K562 (cell line): ENCODE measurements at regions not wholly inside any gene's neighbourhood (a gene's known extent, or its start where the extent isn't known, plus 50 kb on each side); places are given as distances from the start of the nearest gene placed in this dataset.

ENCODE experiments used
- ATAC-seq: fragments of 200-7000 bp; cut with Tn5 transposase; 3 replicates; pipeline ENCODE4 v1.9.1; 2020; ENCODE audit warnings: moderate library complexity
- BruUV-seq: library from RNA; stranded (reverse); fragments of 400-500 nt; replicated peaks from 2 replicates; lab custom pipeline; 2021; lab: Mats Ljungman, UMichigan
- CTCF ChIA-PET: fragments of 300-600 bp; formaldehyde crosslinking; extraction: SDS; loops from one replicate; lab custom pipeline; 2021; ENCODE audit warnings: low intra/inter-chr PET ratio; lab: Yijun Ruan, JAX
- POLR2A ChIA-PET: fragments of 300-600, 350-650 bp; sonication (Branson Sonifier 250); formaldehyde crosslinking; extraction: SDS; loops from one replicate; lab custom pipeline; 2021; ENCODE audit warnings: antibody characterized with exemption, inconsistent platforms; lab: Yijun Ruan, JAX
- DNase-seq, 4 experiments: peaks; one replicate each; pipeline versions ENCODE4 v3.0.0 to v3.0.0-alpha.2; 2011 to 2018; ENCODE audit warnings: low spot score in 3 of 4, mixed read lengths in 3 of 4; ENCODE audit errors: extremely low read depth in 1 of 4
- FAIRE-seq: peaks from 2 replicates; lab custom pipeline; 2011; peaks lifted over from hg19 to GRCh38; lab: Jason Lieb, UNC
- H2AFZ ChIP-seq: 2 replicates; pipeline ENCODE4 v1.6.0; 2011; ENCODE audit warnings: low read depth, low read length, control low read depth, inconsistent platforms
- H3K27ac ChIP-seq: fragments of 200-600 bp; 3 replicates; pipeline ENCODE4 v1.8.0; 2011; ENCODE audit warnings: low read depth, mild to moderate bottlenecking, control low read depth, inconsistent platforms, low read length, moderate library complexity, mixed read lengths; ENCODE audit errors: extremely low read depth
- H3K27me3 ChIP-seq, 2 experiments: fragments of 300-600 bp in 1 of 2; 2 replicates in 1 of 2; 3 replicates in 1 of 2; pipeline versions ENCODE4 v1.6.0 to v1.8.0; 2011; ENCODE audit warnings: inconsistent platforms in 2 of 2, low read length in 2 of 2, mild to moderate bottlenecking in 1 of 2, mixed read lengths in 1 of 2, moderate library complexity in 1 of 2; ENCODE audit not compliant: control insufficient read depth in 2 of 2, insufficient read depth in 2 of 2
- H3K36me3 ChIP-seq: fragments of 300-600 bp; 3 replicates; pipeline ENCODE4 v1.8.0; 2011; ENCODE audit warnings: mild to moderate bottlenecking, low read length, inconsistent platforms; ENCODE audit not compliant: control insufficient read depth, insufficient read depth
- H3K4me1 ChIP-seq, 2 experiments: fragments of 200-600 bp in 1 of 2; replicated peaks in 1 of 2; 2 replicates in 1 of 2; 3 replicates in 1 of 2; pipeline versions ENCODE4 v1.5.1 to v1.8.0; 2011; ENCODE audit warnings: inconsistent platforms in 2 of 2, low read length in 2 of 2, mild to moderate bottlenecking in 1 of 2, mixed read lengths in 1 of 2, moderate library complexity in 1 of 2; ENCODE audit not compliant: control insufficient read depth in 2 of 2, insufficient read depth in 2 of 2
- H3K4me2 ChIP-seq: 2 replicates; pipeline ENCODE4 v1.6.1; 2011; ENCODE audit warnings: low read length, control low read depth, inconsistent platforms, mixed read lengths; ENCODE audit not compliant: insufficient read depth
- H3K4me3 ChIP-seq: fragments of 200-600 bp; sonication (generic), shearing (Covaris generic); 2 replicates; pipeline ENCODE4 v1.5.1; 2016; ENCODE audit warnings: control low read depth, inconsistent platforms
- H3K79me2 ChIP-seq: fragments of 200-600 bp; 3 replicates; pipeline ENCODE4 v1.8.0; 2011; ENCODE audit warnings: low read length, inconsistent platforms; ENCODE audit not compliant: control insufficient read depth, insufficient read depth
- H3K9ac ChIP-seq, 2 experiments: 2 replicates each; pipeline versions ENCODE4 v1.6.0 to v1.6.1; 2011; ENCODE audit warnings: low read depth in 2 of 2, low read length in 2 of 2, control low read depth in 1 of 2, inconsistent platforms in 1 of 2, mild to moderate bottlenecking in 1 of 2, mixed read lengths in 1 of 2; ENCODE audit not compliant: insufficient read depth in 1 of 2
- H3K9me1 ChIP-seq: one replicate; pipeline ENCODE4 v1.6.0; 2011; ENCODE audit warnings: inconsistent platforms, mild to moderate bottlenecking, low read length, moderate library complexity; ENCODE audit not compliant: control insufficient read depth, insufficient read depth
- H3K9me3 ChIP-seq: replicated peaks from 2 replicates; pipeline ENCODE4 v1.5.1; 2011; ENCODE audit warnings: low read depth, low read length, inconsistent platforms; ENCODE audit not compliant: control insufficient read depth, insufficient read depth
- H4K20me1 ChIP-seq: replicated peaks from 2 replicates; pipeline ENCODE4 v1.6.1; 2011; ENCODE audit warnings: low read length, inconsistent platforms, mixed read lengths; ENCODE audit not compliant: control insufficient read depth, insufficient read depth
- ADNP ChIP-seq: fragments of 200-800 bp; sonication (Bioruptor generic); IDR thresholded peaks from 2 replicates; pipeline ENCODE4 v1.6.1; 2016; ENCODE audit warnings: missing genetic modification characterization, missing compliant biosample characterization
- ARID3B ChIP-seq: fragments of 250-450 bp; sonication (Bioruptor Pico); IDR thresholded peaks from 2 replicates; pipeline ENCODE4 v1.4.0; 2020; ENCODE audit warnings: borderline replicate concordance
- GATAD2A ChIP-seq: fragments of 450-650 bp; IDR thresholded peaks from 2 replicates; pipeline ENCODE4 v1.6.1; 2017
- HIVEP1 ChIP-seq: fragments of 250-450 bp; sonication (Bioruptor Pico); IDR thresholded peaks from 2 replicates; pipeline ENCODE4 v1.4.0; 2020; ENCODE audit warnings: mild to moderate bottlenecking
- HMG20A ChIP-seq: fragments of 450-650 bp; formaldehyde crosslinking; conservative IDR thresholded peaks from 2 replicates; pipeline ENCODE4 v1.4.0; 2020; ENCODE audit warnings: mild to moderate bottlenecking, mixed read lengths
- KDM2B ChIP-seq: fragments of 250-450 bp; sonication (Bioruptor Pico); IDR thresholded peaks from 2 replicates; pipeline ENCODE4 v1.8.0; 2021; ENCODE audit warnings: mild to moderate bottlenecking, moderate library complexity
- MCM3 ChIP-seq: fragments of 450-650 bp; IDR thresholded peaks from 2 replicates; pipeline ENCODE4 v1.6.1; 2016
- MXI1 ChIP-seq: IDR thresholded peaks from 2 replicates; pipeline ENCODE4 v1.6.1; 2011; ENCODE audit warnings: low read depth, mild to moderate bottlenecking, improper control_type of control experiment, low read length
- NFATC3 ChIP-seq: fragments of 450-650 bp; IDR thresholded peaks from 2 replicates; pipeline ENCODE4 v1.6.1; 2017; ENCODE audit warnings: mild to moderate bottlenecking
- RCOR1 ChIP-seq, 2 experiments: IDR thresholded peaks; 2 replicates each; pipeline ENCODE4 v1.6.1; 2012; ENCODE audit warnings: low read depth in 2 of 2, low read length in 2 of 2, borderline replicate concordance in 1 of 2, improper control_type of control experiment in 1 of 2
- SMARCE1 ChIP-seq: fragments of 450-650 bp; IDR thresholded peaks from 2 replicates; pipeline ENCODE4 v1.7.1; 2016; ENCODE audit warnings: mild to moderate bottlenecking
- STAT5A ChIP-seq: IDR thresholded peaks from 2 replicates; pipeline ENCODE4 v1.6.1; 2012; ENCODE audit warnings: low read length, inconsistent platforms, borderline replicate concordance
- WHSC1 ChIP-seq: IDR thresholded peaks from one replicate; pipeline ENCODE4 v1.6.1; 2012; ENCODE audit warnings: low read length, control low read depth, inconsistent platforms
- XRCC5 ChIP-seq: fragments of 200-400 bp; formaldehyde crosslinking; IDR thresholded peaks from 2 replicates; pipeline ENCODE4 v1.6.1; 2017; ENCODE audit warnings: low read depth, mild to moderate bottlenecking, low read length
- ZNF197 ChIP-seq: fragments of 200-800 bp; sonication (Bioruptor generic); IDR thresholded peaks from 2 replicates; pipeline ENCODE4 v1.6.1; 2016; ENCODE audit warnings: low read depth, missing genetic modification characterization, missing compliant biosample characterization
- ZNF431 ChIP-seq: sonication (generic); formaldehyde crosslinking; IDR thresholded peaks from 2 replicates; pipeline ENCODE4 v1.8.0; 2022; ENCODE audit warnings: mild to moderate bottlenecking, missing genetic modification reagents
- ZNF586 ChIP-seq: fragments of 450-650 bp; formaldehyde crosslinking; conservative IDR thresholded peaks from 2 replicates; pipeline ENCODE4 v1.4.0; 2020; ENCODE audit warnings: mild to moderate bottlenecking, moderate library complexity
- ZNF644 ChIP-seq: fragments of 200-800 bp; sonication (Bioruptor generic); IDR thresholded peaks from 2 replicates; pipeline ENCODE4 v1.6.1; 2016; ENCODE audit warnings: low read depth, missing genetic modification characterization, missing compliant biosample characterization
- ZZZ3 ChIP-seq: fragments of 450-650 bp; IDR thresholded peaks from 2 replicates; pipeline ENCODE4 v1.6.1; 2016; ENCODE audit warnings: antibody characterized with exemption, mild to moderate bottlenecking, moderate library complexity
- WGBS: fragments of 100-300 bp; shearing (Covaris generic); methylation state at CpG from one replicate; pipeline ENCODE4 v1.1.6; 2016; ENCODE audit warnings: low coverage, mixed read lengths; ENCODE audit not compliant: insufficient coverage; ENCODE audit errors: missing lambda C conversion rate; 5-methylcytosine and 5-hydroxymethylcytosine counted together
- in situ Hi-C: fragments of 300-500 bp; cut with MboI; formaldehyde crosslinking; loops from 4 replicates; pipeline ENCODE4 v1.15.0; 2018; ENCODE audit warnings: inconsistent platforms, mixed read lengths
- intact Hi-C: fragments of 100-400 bp; cut with micrococcal nuclease; formaldehyde crosslinking; loops from 2 replicates; pipeline ENCODE4 v1.14.2; 2022
- TF ChIP-seq, protein P1 (sequence below): sonication (generic); formaldehyde crosslinking; IDR thresholded peaks from 2 replicates; pipeline ENCODE4 v1.8.0; 2023; ENCODE audit warnings: mild to moderate bottlenecking, missing genetic modification reagents

DNA sequence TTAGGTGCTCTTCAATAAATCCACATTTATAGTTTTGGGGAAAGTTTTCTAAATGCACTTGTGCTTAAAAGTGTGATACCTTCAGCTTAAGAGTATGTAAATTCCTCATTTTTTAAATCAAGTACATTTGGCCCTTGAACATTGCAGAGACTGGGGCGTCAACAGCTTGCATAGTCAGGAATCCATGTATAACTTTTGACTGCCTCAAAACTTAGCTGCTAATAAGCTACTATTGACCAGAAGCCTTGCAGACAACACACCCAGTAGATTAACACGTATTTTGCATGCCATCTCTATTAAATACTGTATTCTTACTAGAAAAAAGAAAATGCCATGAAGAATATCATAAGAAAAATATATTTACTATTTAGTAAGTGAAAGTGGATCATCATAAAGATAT, 1211.8 kb upstream of the ALCAM start:
- intact Hi-C loops, result no loop called here
- H3K27me3 ChIP-seq, result no peaks in the 10 kb centered on the region
- no peak overlapping the region for H3K27ac ChIP-seq
- no peak overlapping the region for H3K4me3 ChIP-seq
- TF ChIP-seq NFATC3, result no peak
- TF ChIP-seq STAT5A, result no peak
- no peak for TF ChIP-seq ZNF431 (CRISPR knock-in tag)
- TF ChIP-seq ZNF586 (CRISPR knock-in tag), result no peak
- TF ChIP-seq, protein P1, sequence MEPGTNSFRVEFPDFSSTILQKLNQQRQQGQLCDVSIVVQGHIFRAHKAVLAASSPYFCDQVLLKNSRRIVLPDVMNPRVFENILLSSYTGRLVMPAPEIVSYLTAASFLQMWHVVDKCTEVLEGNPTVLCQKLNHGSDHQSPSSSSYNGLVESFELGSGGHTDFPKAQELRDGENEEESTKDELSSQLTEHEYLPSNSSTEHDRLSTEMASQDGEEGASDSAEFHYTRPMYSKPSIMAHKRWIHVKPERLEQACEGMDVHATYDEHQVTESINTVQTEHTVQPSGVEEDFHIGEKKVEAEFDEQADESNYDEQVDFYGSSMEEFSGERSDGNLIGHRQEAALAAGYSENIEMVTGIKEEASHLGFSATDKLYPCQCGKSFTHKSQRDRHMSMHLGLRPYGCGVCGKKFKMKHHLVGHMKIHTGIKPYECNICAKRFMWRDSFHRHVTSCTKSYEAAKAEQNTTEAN, result no peak
- TF ChIP-seq XRCC5, result no peak
- no peak for TF ChIP-seq SMARCE1
- no peak for TF ChIP-seq ARID3B (CRISPR knock-in tag)
- no peak for TF ChIP-seq RCOR1 (IDR thresholded peaks at IDR 0.05; ENCODE audit: borderline replicate concordance in 1 of 2, low read depth in 2 of 2, low read length in 2 of 2)
- no peak for TF ChIP-seq ZNF197
- TF ChIP-seq ZNF644 (tag), result no peak
- no peak for TF ChIP-seq GATAD2A
- no peak for TF ChIP-seq ZZZ3
- no peak for TF ChIP-seq ADNP
- TF ChIP-seq MCM3, result no peak
- TF ChIP-seq WHSC1, result no peak
- TF ChIP-seq HMG20A (CRISPR knock-in tag), result no peak
- no peak for TF ChIP-seq MXI1
- no peak for TF ChIP-seq KDM2B
- TF ChIP-seq HIVEP1, result no peak
- TF ChIP-seq, all 486 proteins: peak for 0
- Histone ChIP-seq H3K4me2 (no peak overlapping the region), H3K79me2 (no peaks in the 10 kb centered on the region), H3K9me3 (no peaks in the 10 kb centered on the region), H3K36me3 (no peaks in the 10 kb centered on the region), H3K4me1 (no peaks in the 10 kb centered on the region), H3K9ac (no peak overlapping the region), H4K20me1 (no peaks in the 10 kb centered on the region), H3K9me1 (no peaks in the 10 kb centered on the region), H2AFZ (no peak overlapping the region)
- ChIA-PET CTCF (no interaction called here), POLR2A (interaction anchor here (0.6 kb wide), 1 partner anchor 1012 kb away, joined by 3 read pairs; no protein-coding TSS in a partner anchor)
- ATAC-seq (no peak), FAIRE-seq (no peak), DNase-seq (no peak)
- WGBS, result 0% methylated on average over 2 of the region's 2 CpGs
- BruUV-seq, result no TSS peak
- in situ Hi-C loops, result no loop called here
